H1 (cell line): ENCODE measurements at regions not wholly inside any gene's neighbourhood (a gene's known extent, or its start where the extent isn't known, plus 50 kb on each side); places are given as distances from the start of the nearest gene placed in this dataset.

Experiments used
- CTCF ChIA-PET: fragments of 300-600 bp; sonication (Branson Sonifier 250); formaldehyde crosslinking; loops from one replicate; lab custom pipeline; 2021; ENCODE audit not compliant: partially characterized antibody; lab: Charles Lee
- POLR2A ChIA-PET: fragments of 300-600 bp; sonication (Branson Sonifier 250); formaldehyde crosslinking; loops from one replicate; lab custom pipeline; 2021; ENCODE audit warnings: inconsistent platforms; ENCODE audit not compliant: partially characterized antibody; lab: Charles Lee
- DNase-seq, 2 experiments: peaks; one replicate each; pipeline versions ENCODE4 v3.0.0 to v3.0.0-alpha.2; 2010 to 2022; ENCODE audit warnings: low spot score in 2 of 2, low read depth in 1 of 2, mixed read lengths in 1 of 2
- FAIRE-seq: peaks from 2 replicates; lab custom pipeline; 2011; peaks lifted over from hg19 to GRCh38; lab: Jason Lieb, UNC
- H2AFZ ChIP-seq: 2 replicates; pipeline ENCODE4 v1.8.1; 2012; ENCODE audit warnings: low read length, inconsistent platforms
- H2AK5ac ChIP-seq: 2 replicates; pipeline ENCODE4 v1.6.1; 2013; ENCODE audit warnings: low read depth, low read length
- H2BK120ac ChIP-seq: replicated peaks from 2 replicates; pipeline ENCODE3; 2013; ENCODE audit warnings: low read depth, low read length, inconsistent platforms
- H2BK12ac ChIP-seq: 2 replicates; pipeline ENCODE4 v1.6.1; 2013; ENCODE audit warnings: low read depth, low read length
- H2BK15ac ChIP-seq: 2 replicates; pipeline ENCODE4 v1.6.1; 2013; ENCODE audit warnings: low read length
- H2BK20ac ChIP-seq: 2 replicates; pipeline ENCODE4 v1.6.1; 2013; ENCODE audit warnings: low read length
- H2BK5ac ChIP-seq: 2 replicates; pipeline ENCODE4 v1.6.1; 2013; ENCODE audit warnings: low read depth, low read length
- H3K14ac ChIP-seq: 2 replicates; pipeline ENCODE4 v1.6.1; 2013; ENCODE audit warnings: inconsistent platforms; ENCODE audit not compliant: insufficient read length
- H3K18ac ChIP-seq: 2 replicates; pipeline ENCODE4 v1.6.1; 2013; ENCODE audit warnings: low read length; ENCODE audit errors: extremely low read depth
- H3K23ac ChIP-seq: 2 replicates; pipeline ENCODE4 v1.6.1; 2013; ENCODE audit warnings: inconsistent platforms; ENCODE audit not compliant: insufficient read length
- H3K23me2 ChIP-seq: 2 replicates; pipeline ENCODE4 v1.6.1; 2013; ENCODE audit warnings: low read depth, low read length
- H3K27ac ChIP-seq: 2 replicates; pipeline ENCODE4 v1.6.1; 2011; ENCODE audit warnings: low read depth, low read length, inconsistent platforms
- H3K27me3 ChIP-seq, 4 experiments: replicated peaks in 1 of 4; 1 replicate in 1 of 4; 2 replicates in 3 of 4; pipeline versions ENCODE4 v1.6.1 to v1.8.1; 2011 to 2013; ENCODE audit warnings: low read length in 3 of 4, mild to moderate bottlenecking in 3 of 4, inconsistent platforms in 2 of 4, mixed read lengths in 2 of 4, moderate library complexity in 1 of 4; ENCODE audit not compliant: control insufficient read depth in 3 of 4, insufficient read depth in 3 of 4; ENCODE audit errors: extremely low read depth in 1 of 4
- H3K36me3 ChIP-seq, 4 experiments: 2 replicates each; pipeline versions ENCODE4 v1.6.1 to v1.8.1; 2011 to 2013; ENCODE audit warnings: mild to moderate bottlenecking in 4 of 4, low read length in 3 of 4, moderate library complexity in 2 of 4, control low read depth in 1 of 4, inconsistent platforms in 1 of 4; ENCODE audit not compliant: insufficient read depth in 4 of 4, control insufficient read depth in 2 of 4
- H3K4ac ChIP-seq: replicated peaks from 2 replicates; pipeline ENCODE3; 2013; ENCODE audit warnings: low read length, low read depth, mixed read lengths, inconsistent platforms; ENCODE audit not compliant: insufficient read length
- H3K4me1 ChIP-seq, 4 experiments: replicated peaks in 1 of 4; 1 replicate in 1 of 4; 2 replicates in 3 of 4; pipeline versions ENCODE4 v1.6.1 to v1.8.1; 2011 to 2013; ENCODE audit warnings: low read length in 3 of 4, inconsistent platforms in 2 of 4, mixed read lengths in 1 of 4; ENCODE audit not compliant: insufficient read depth in 4 of 4, control insufficient read depth in 3 of 4
- H3K4me2 ChIP-seq, 2 experiments: 2 replicates each; pipeline versions ENCODE4 v1.6.1 to v1.8.1; 2011 to 2013; ENCODE audit warnings: low read depth in 2 of 2, low read length in 2 of 2, control low read depth in 1 of 2, inconsistent platforms in 1 of 2, mild to moderate bottlenecking in 1 of 2; ENCODE audit not compliant: insufficient read depth in 1 of 2
- H3K4me3 ChIP-seq, 4 experiments: fragments of 200-600, 300-600 bp in 1 of 4; sonication (generic), shearing (Covaris generic), sonication (Bioruptor Twin) in 1 of 4; 2 replicates each; pipeline versions ENCODE4 v1.5.1 to v1.8.1; 2011 to 2016; ENCODE audit warnings: low read length in 4 of 4, low read depth in 3 of 4, control low read depth in 2 of 4, inconsistent platforms in 2 of 4, mild to moderate bottlenecking in 2 of 4, mixed read lengths in 1 of 4, moderate library complexity in 1 of 4; ENCODE audit not compliant: insufficient read depth in 2 of 4; ENCODE audit errors: extremely low read depth in 1 of 4
- H3K56ac ChIP-seq: replicated peaks from 2 replicates; pipeline ENCODE3; 2013; ENCODE audit warnings: low read depth, mild to moderate bottlenecking, mixed read lengths, low read length, inconsistent platforms; ENCODE audit not compliant: insufficient read length
- H3K79me1 ChIP-seq: 2 replicates; pipeline ENCODE4 v1.6.1; 2013; ENCODE audit warnings: low read depth, low read length, control low read depth
- H3K79me2 ChIP-seq, 2 experiments: 2 replicates each; pipeline versions ENCODE4 v1.6.1 to v1.8.1; 2012 to 2013; ENCODE audit warnings: low read length in 2 of 2, mild to moderate bottlenecking in 2 of 2, inconsistent platforms in 1 of 2; ENCODE audit not compliant: insufficient read depth in 2 of 2, control insufficient read depth in 1 of 2
- H3K9ac ChIP-seq, 4 experiments: replicated peaks in 1 of 4; 1 replicate in 1 of 4; 2 replicates in 3 of 4; pipeline versions ENCODE4 v1.6.1 to v1.8.1; 2011 to 2013; ENCODE audit warnings: low read depth in 3 of 4, low read length in 3 of 4, control low read depth in 2 of 4, mild to moderate bottlenecking in 2 of 4, moderate library complexity in 2 of 4, inconsistent platforms in 1 of 4; ENCODE audit errors: extremely low read depth in 1 of 4
- H3K9me3 ChIP-seq, 2 experiments: 2 replicates each; pipeline versions ENCODE4 v1.6.1 to v1.8.1; 2012 to 2013; ENCODE audit warnings: mild to moderate bottlenecking in 2 of 2, moderate library complexity in 2 of 2, control low read depth in 1 of 2, inconsistent platforms in 1 of 2, low read depth in 1 of 2, low read length in 1 of 2, mixed read lengths in 1 of 2; ENCODE audit not compliant: insufficient read depth in 2 of 2
- H4K20me1 ChIP-seq, 2 experiments: replicated peaks in 1 of 2; 2 replicates each; pipeline versions ENCODE3 to v1.8.1; 2011 to 2013; ENCODE audit warnings: inconsistent platforms in 2 of 2, low read length in 2 of 2, mild to moderate bottlenecking in 1 of 2; ENCODE audit not compliant: insufficient read depth in 2 of 2, control insufficient read depth in 1 of 2
- H4K5ac ChIP-seq: 2 replicates; pipeline ENCODE4 v1.6.1; 2013; ENCODE audit warnings: low read length, low read depth, mixed read lengths, inconsistent platforms; ENCODE audit not compliant: insufficient read length
- H4K8ac ChIP-seq: 2 replicates; pipeline ENCODE4 v1.8.0; 2013; ENCODE audit warnings: mild to moderate bottlenecking, moderate library complexity, low read length, inconsistent platforms; ENCODE audit not compliant: insufficient read depth; ENCODE audit errors: extremely low read depth
- H4K91ac ChIP-seq: replicated peaks from 2 replicates; pipeline ENCODE3; 2013; ENCODE audit warnings: low read length, mixed read lengths, inconsistent platforms; ENCODE audit not compliant: insufficient read length
- CTBP2 ChIP-seq: IDR thresholded peaks from 2 replicates; pipeline ENCODE4 v1.7.0; 2011; ENCODE audit warnings: borderline replicate concordance, mild to moderate bottlenecking, moderate library complexity, mixed read lengths, low read length; ENCODE audit not compliant: insufficient read depth, insufficient read length
- JUND ChIP-seq: IDR thresholded peaks from 2 replicates; pipeline ENCODE4 v1.6.1; 2011; ENCODE audit warnings: mild to moderate bottlenecking, improper control_type of control experiment, low read length
- RXRA ChIP-seq: IDR thresholded peaks from 2 replicates; pipeline ENCODE4 v1.6.1; 2011; ENCODE audit warnings: low read depth, mild to moderate bottlenecking, low read length, moderate library complexity; ENCODE audit not compliant: insufficient read depth
- SAP30 ChIP-seq: fragments of 300-600 bp; sonication (generic); IDR thresholded peaks from 2 replicates; pipeline ENCODE4 v1.7.1; 2012; ENCODE audit warnings: low read length, moderate library complexity, mild to moderate bottlenecking, inconsistent platforms; ENCODE audit not compliant: insufficient read depth, insufficient replicate concordance
- WGBS, 2 experiments: shearing (Covaris generic) in 1 of 2; methylation state at CpG; one replicate each; pipeline versions ENCODE4 v1.1.6 to v1.1.7; 2013 to 2015; ENCODE audit warnings: low lambda C conversion rate in 2 of 2, mixed read lengths in 2 of 2, inconsistent platforms in 1 of 2, low coverage in 1 of 2, missing lambda C conversion rate in 1 of 2; ENCODE audit not compliant: insufficient replicate concordance in 2 of 2, insufficient coverage in 1 of 2, insufficient read length in 1 of 2; ENCODE audit errors: extremely low coverage in 1 of 2, missing lambda C conversion rate in 1 of 2; 5-methylcytosine and 5-hydroxymethylcytosine counted together
- TF ChIP-seq, protein P1 (sequence below): IDR thresholded peaks from 2 replicates; pipeline ENCODE4 v1.6.1; 2012; ENCODE audit warnings: inconsistent platforms

DNA sequence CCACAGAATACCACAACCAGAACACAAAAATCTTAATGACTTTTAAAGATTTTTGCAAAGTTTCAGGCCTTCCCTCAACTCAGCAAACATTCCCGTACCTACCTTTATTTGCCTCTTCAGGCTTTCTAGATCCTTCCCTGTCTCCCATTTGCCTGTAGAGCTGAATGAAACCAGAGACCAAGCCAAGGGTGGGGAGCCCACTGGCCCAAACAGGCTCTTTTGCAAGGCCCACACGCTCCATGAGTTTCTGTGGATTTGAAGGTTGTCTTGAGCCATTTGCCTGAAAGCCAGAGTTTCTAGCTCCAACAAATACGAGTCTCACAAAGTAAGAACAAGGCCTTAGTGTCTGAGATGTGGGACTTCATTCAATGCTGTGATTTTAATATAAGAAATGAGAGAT lies 107.8 kb downstream of the GAS1 start:
- CTCF ChIA-PET: no interaction called here
- FAIRE-seq: no peak
- H3K18ac ChIP-seq: no peak overlapping the region

More for the DNA sequence above, 107.8 kb downstream of the GAS1 start:
- Histone ChIP-seq H2AFZ (no peak overlapping the region), H3K56ac (no peak overlapping the region), H3K79me2 (no peaks in the 10 kb centered on the region), H4K20me1 (no peaks in the 10 kb centered on the region), H3K79me1 (no peaks in the 10 kb centered on the region), H3K27ac (no peak overlapping the region), H3K9ac (no peak overlapping the region), H3K27me3 (no peaks in the 10 kb centered on the region; a peak in 1 of 7 replicates), H3K4me1 (no peaks in the 10 kb centered on the region), H2BK120ac (no peak overlapping the region), H3K9me3 (no peaks in the 10 kb centered on the region)
- TF ChIP-seq CTBP2: no peak
- TF ChIP-seq RXRA: no peak
- TF ChIP-seq SAP30: no peak
- TF ChIP-seq JUND: no peak
- TF ChIP-seq, protein P1, sequence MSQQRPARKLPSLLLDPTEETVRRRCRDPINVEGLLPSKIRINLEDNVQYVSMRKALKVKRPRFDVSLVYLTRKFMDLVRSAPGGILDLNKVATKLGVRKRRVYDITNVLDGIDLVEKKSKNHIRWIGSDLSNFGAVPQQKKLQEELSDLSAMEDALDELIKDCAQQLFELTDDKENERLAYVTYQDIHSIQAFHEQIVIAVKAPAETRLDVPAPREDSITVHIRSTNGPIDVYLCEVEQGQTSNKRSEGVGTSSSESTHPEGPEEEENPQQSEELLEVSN: no peak
- TF ChIP-seq, all 59 proteins: peak for 0
- Histone ChIP-seq H2BK15ac (no peak overlapping the region), H2BK5ac (no peak overlapping the region), H3K4me2 (no peak overlapping the region), H3K23ac (no peak overlapping the region), H3K4ac (no peak overlapping the region), H4K5ac (no peak overlapping the region), H3K36me3 (no peaks in the 10 kb centered on the region), H3K23me2 (peaks cover 2% of the 10 kb centered on the region; the same call in 1 of the 2 replicates), H4K91ac (no peak overlapping the region), H3K14ac (no peak overlapping the region), H2AK5ac (no peak overlapping the region), H2BK20ac (no peak overlapping the region), H4K8ac (no peak overlapping the region), H2BK12ac (no peak overlapping the region), H3K4me3 (no peak overlapping the region)
- DNase-seq: no peak
- WGBS, 2 experiments: 87% methylated on average over 3 of the region's 3 CpGs; no CpG with 5 or more reads in 1 of the 2 experiments
- POLR2A ChIA-PET: no interaction called here
